ENCODE measurements at regions not wholly inside any gene's neighbourhood (a gene's known extent, or its start where the extent isn't known, plus 50 kb on each side); places are given as distances from the start of the nearest gene placed in this dataset.

- Histone ChIP-seq H3K27ac (no peak overlapping the region), H3K4me3 (no peak overlapping the region), H3K36me3 (no peaks in the 10 kb centered on the region), H3K4me1 (no peaks in the 10 kb centered on the region), H3K9me3 (no peaks in the 10 kb centered on the region), H3K27me3 (no peaks in the 10 kb centered on the region)
- WGBS, 2 donors (ENCODE audit: low coverage in 1 of 2), result 75 to 82% methylated on average over 1 of the region's 1 CpG
- TF ChIP-seq CTCF (IDR thresholded peaks at IDR 0.05), result no peak
- no peak for TF ChIP-seq POLR2AphosphoS5 (IDR thresholded peaks at IDR 0.05)
- no peak for TF ChIP-seq EP300 (IDR thresholded peaks at IDR 0.05)
- no peak for TF ChIP-seq POLR2A (IDR thresholded peaks at IDR 0.05)
- ATAC-seq, result no peak
Observed at GRCh38 chr2:185899366-185899765, 160.8 kb downstream of the FSIP2 start.

- TF ChIP-seq POLR2A (IDR thresholded peaks at IDR 0.05) (no peak), POLR2AphosphoS5 (IDR thresholded peaks at IDR 0.05) (no peak), CTCF (IDR thresholded peaks at IDR 0.05) (no peak), EP300 (IDR thresholded peaks at IDR 0.05) (no peak)
- Histone ChIP-seq H3K4me3 (no peak overlapping the region), H3K36me3 (no peaks in the 10 kb centered on the region), H3K4me1 (no peaks in the 10 kb centered on the region), H3K9me3 (no peaks in the 10 kb centered on the region), H3K27ac (no peak overlapping the region), H3K27me3 (no peaks in the 10 kb centered on the region)
- 80 to 86% methylated on average over 1 of the region's 1 CpG for WGBS, 2 donors (ENCODE audit: low coverage in 1 of 2)
- no peak for ATAC-seq
Observed at GRCh38 chr2:185919155-185919554, 180.6 kb downstream of the FSIP2 start.

DNA sequence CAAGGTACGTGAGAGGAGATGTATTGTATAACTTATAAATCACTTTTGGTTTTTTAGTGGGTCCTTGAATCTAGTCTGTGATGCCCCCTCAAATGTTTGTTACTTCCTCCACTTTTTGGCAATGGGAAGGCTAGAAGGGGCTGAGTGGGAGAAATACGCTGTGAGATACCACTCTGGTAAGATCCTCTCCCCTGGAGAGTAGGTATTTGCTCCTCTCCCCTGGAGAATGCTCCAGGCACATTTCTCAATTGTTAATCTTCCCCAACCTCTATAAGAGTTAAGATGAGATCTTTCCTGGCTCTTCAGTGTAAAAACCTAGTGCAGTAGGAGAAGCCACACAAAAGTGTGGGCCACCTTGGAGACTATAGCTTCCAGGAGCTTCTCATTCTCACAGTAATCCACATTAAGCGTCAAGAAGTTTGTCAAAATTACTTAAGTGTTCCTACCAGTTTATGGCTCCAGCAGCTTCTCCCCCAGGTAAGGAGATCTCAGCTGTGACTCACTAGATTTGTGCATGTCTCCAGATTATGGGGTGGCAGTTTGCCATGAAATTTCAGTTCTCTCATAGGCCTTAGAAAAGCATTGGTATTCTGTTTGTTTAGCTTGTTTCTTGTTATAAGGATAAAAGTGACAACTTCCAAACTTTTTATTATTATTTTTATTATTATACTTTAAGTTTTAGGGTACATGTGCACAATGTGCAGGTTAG is 182.6 kb downstream of the FSIP2 start:
- 80 to 85% methylated on average over 2 to 3 of the region's 3 CpGs for WGBS, 2 donors (ENCODE audit: low coverage in 1 of 2)
- Histone ChIP-seq H3K27me3 (no peaks in the 10 kb centered on the region), H3K4me1 (no peaks in the 10 kb centered on the region), H3K27ac (no peak overlapping the region), H3K4me3 (no peak overlapping the region), H3K9me3 (no peaks in the 10 kb centered on the region), H3K36me3 (no peaks in the 10 kb centered on the region)
- ATAC-seq, result no peak
- TF ChIP-seq POLR2A (IDR thresholded peaks at IDR 0.05) (no peak), POLR2AphosphoS5 (IDR thresholded peaks at IDR 0.05) (no peak), CTCF (IDR thresholded peaks at IDR 0.05) (no peak), EP300 (IDR thresholded peaks at IDR 0.05) (no peak)

- ATAC-seq, result no peak
- H3K36me3 ChIP-seq, result no peaks in the 10 kb centered on the region
- no peak for TF ChIP-seq EP300 (IDR thresholded peaks at IDR 0.05)
- no peak for TF ChIP-seq POLR2A (IDR thresholded peaks at IDR 0.05)
- TF ChIP-seq CTCF (IDR thresholded peaks at IDR 0.05), result no peak
- no peak for TF ChIP-seq POLR2AphosphoS5 (IDR thresholded peaks at IDR 0.05)
- no peaks in the 10 kb centered on the region for H3K27me3 ChIP-seq
- no peaks in the 10 kb centered on the region for H3K9me3 ChIP-seq
- H3K4me1 ChIP-seq, result no peaks in the 10 kb centered on the region
- H3K4me3 ChIP-seq, result no peak overlapping the region
- 67 to 93% methylated on average over 1 to 2 of the region's 2 CpGs for WGBS, 2 donors (ENCODE audit: low coverage in 1 of 2)
- H3K27ac ChIP-seq, result no peak overlapping the region
Observed at GRCh38 chr2:185934232-185934631, 195.6 kb downstream of the FSIP2 start.

GRCh38 chr2:185939858-185940257 is 201.3 kb downstream of the FSIP2 start:
- H3K36me3 ChIP-seq, result peaks cover 0 to 24% of the 10 kb centered on the region in 2 donors
- H3K9me3 ChIP-seq, result peaks cover 0 to 21% (median 0%) of the 10 kb centered on the region in 3 donors
- no peak overlapping the region for H3K4me3 ChIP-seq
- no peak for ATAC-seq
- TF ChIP-seq CTCF (IDR thresholded peaks at IDR 0.05), result no peak
- TF ChIP-seq POLR2A (IDR thresholded peaks at IDR 0.05), result no peak
- no peak for TF ChIP-seq POLR2AphosphoS5 (IDR thresholded peaks at IDR 0.05)
- TF ChIP-seq EP300 (IDR thresholded peaks at IDR 0.05), result no peak
- no peaks in the 10 kb centered on the region for H3K27me3 ChIP-seq
- no peaks in the 10 kb centered on the region for H3K4me1 ChIP-seq
- no peak overlapping the region for H3K27ac ChIP-seq
